CD4-positive, alpha-beta T cell treated with Interferon alpha-2 for 1 hour (primary cell): ENCODE measurements at regions not wholly inside any gene's neighbourhood (a gene's known extent, or its start where the extent isn't known, plus 50 kb on each side); places are given as distances from the start of the nearest gene placed in this dataset.

Experiments used
- DNase-seq, 2 donors: peaks; one replicate each; pipeline ENCODE4 v3.0.0-alpha.2; 2020 to 2022

- no peak for DNase-seq
Measured at GRCh38 chr3:40593351-40593750, 68.6 kb downstream of the ZNF621 start.

GRCh38 chr3:40597441-40597840 lies 72.7 kb downstream of the ZNF621 start:
- DNase-seq: no peak

GRCh38 chr3:40598338-40598737 lies 73.6 kb downstream of the ZNF621 start:
- no peak for DNase-seq

GRCh38 chr3:40598962-40599361 lies 74.2 kb downstream of the ZNF621 start:
- DNase-seq: no peak

GRCh38 chr3:40602778-40603385 lies 78.1 kb downstream of the ZNF621 start:
- DNase-seq: no peak

- DNase-seq: no peak
Measured at GRCh38 chr3:40605960-40606359, 81.2 kb downstream of the ZNF621 start.

- DNase-seq: no peak
Measured at GRCh38 chr3:40608091-40608490, 83.3 kb downstream of the ZNF621 start.

- no peak for DNase-seq
Measured at GRCh38 chr3:40613306-40613705, 88.5 kb downstream of the ZNF621 start.

GRCh38 chr3:40615110-40615915 lies 90.6 kb downstream of the ZNF621 start:
- DNase-seq: no peak

- DNase-seq: no peak
Measured at GRCh38 chr3:40615918-40616819, 91.4 kb downstream of the ZNF621 start.

GRCh38 chr3:40617084-40617483 lies 92.3 kb downstream of the ZNF621 start:
- no peak for DNase-seq

- no peak for DNase-seq
Measured at GRCh38 chr3:40618158-40618557, 93.4 kb downstream of the ZNF621 start.

GRCh38 chr3:40620151-40620550 lies 95.4 kb downstream of the ZNF621 start:
- DNase-seq: no peak

GRCh38 chr3:40621252-40621651 lies 96.5 kb downstream of the ZNF621 start:
- DNase-seq: no peak

- peak; percentile 50 to 87 for DNase-seq
Measured at GRCh38 chr3:40623567-40623966, 98.8 kb downstream of the ZNF621 start.

- peak in 1 of 2 donors; percentile 29 for DNase-seq
Measured at GRCh38 chr3:40624189-40624769, 99.5 kb downstream of the ZNF621 start.

- DNase-seq: no peak
Measured at GRCh38 chr3:40627095-40627494, 102.3 kb downstream of the ZNF621 start.

GRCh38 chr3:40628984-40629383 lies 104.2 kb downstream of the ZNF621 start:
- DNase-seq: no peak

- no peak for DNase-seq
Measured at GRCh38 chr3:40631341-40631995, 106.7 kb downstream of the ZNF621 start.

- no peak for DNase-seq
Measured at GRCh38 chr3:40637906-40638305, 113.1 kb downstream of the ZNF621 start.

- no peak for DNase-seq
Measured at GRCh38 chr3:40639006-40639405, 114.2 kb downstream of the ZNF621 start.

GRCh38 chr3:40642812-40643211 lies 118.1 kb downstream of the ZNF621 start:
- no peak for DNase-seq

- no peak for DNase-seq
Measured at GRCh38 chr3:40645883-40646282, 121.1 kb downstream of the ZNF621 start.
